ENCODE measurements at regions not wholly inside any gene's neighbourhood (a gene's known extent, or its start where the extent isn't known, plus 50 kb on each side); places are given as distances from the start of the nearest gene placed in this dataset.

- no peak overlapping the region for H2BK5ac ChIP-seq (ENCODE audit: low read depth, low read length, poor library complexity, severe bottlenecking)
- no TSS peak for BruUV-seq (replicated peaks)
- no peak overlapping the region for H4K5ac ChIP-seq (ENCODE audit: low read depth, low read length)
- ATAC-seq (ENCODE audit: low read depth), result no peak
- no peaks in the 10 kb centered on the region for H3K9me1 ChIP-seq (ENCODE audit: insufficient read depth, low read length)
- H2AK5ac ChIP-seq (ENCODE audit: low read depth, low read length), result no peak overlapping the region
- no peak overlapping the region for H3K18ac ChIP-seq (ENCODE audit: low read depth, low read length)
- DNase-seq, result no peak
- no peak overlapping the region for H3K27ac ChIP-seq (ENCODE audit: insufficient read depth, low read length)
- H4K91ac ChIP-seq (ENCODE audit: insufficient read depth, low read depth, low read length), result no peak overlapping the region
- dilution Hi-C loops (cut with HindIII; ENCODE audit: low sequenced_read_pairs, unreplicated experiment), result no loop called here
- H4K20me1 ChIP-seq (ENCODE audit: insufficient read depth, low read length), result no peaks in the 10 kb centered on the region
- in situ Hi-C loops (cut with MboI; ENCODE audit: low sequenced_read_pairs), result no loop called here
- intact Hi-C loops (cut with micrococcal nuclease), result no loop called here
- H2BK20ac ChIP-seq (ENCODE audit: low read depth, low read length), result no peak overlapping the region
- H3K23ac ChIP-seq (ENCODE audit: low read depth, low read length), result no peak overlapping the region
- no peak overlapping the region for H3K4ac ChIP-seq (ENCODE audit: low read depth, low read length)
- WGBS, 2 experiments (ENCODE audit: extremely low coverage in 2 of 2, insufficient read length in 1 of 2), result no CpG with 5 or more reads among the region's 3 CpGs
- TF ChIP-seq BHLHE40 (IDR thresholded peaks at IDR 0.05; ENCODE audit: low read depth, low read length) (no peak), MAZ (IDR thresholded peaks at IDR 0.05; ENCODE audit: borderline replicate concordance, low read depth, low read length) (no peak), RAD21 (IDR thresholded peaks at IDR 0.05; ENCODE audit: low read length) (no peak), POLR2A (IDR thresholded peaks at IDR 0.05; ENCODE audit: low read depth, low read length) (no peak), CHD1 (IDR thresholded peaks at IDR 0.05; ENCODE audit: low read depth, low read length) (no peak), RFX5 (IDR thresholded peaks at IDR 0.05; ENCODE audit: low read depth, low read length) (no peak)
- TF ChIP-seq, protein P1, sequence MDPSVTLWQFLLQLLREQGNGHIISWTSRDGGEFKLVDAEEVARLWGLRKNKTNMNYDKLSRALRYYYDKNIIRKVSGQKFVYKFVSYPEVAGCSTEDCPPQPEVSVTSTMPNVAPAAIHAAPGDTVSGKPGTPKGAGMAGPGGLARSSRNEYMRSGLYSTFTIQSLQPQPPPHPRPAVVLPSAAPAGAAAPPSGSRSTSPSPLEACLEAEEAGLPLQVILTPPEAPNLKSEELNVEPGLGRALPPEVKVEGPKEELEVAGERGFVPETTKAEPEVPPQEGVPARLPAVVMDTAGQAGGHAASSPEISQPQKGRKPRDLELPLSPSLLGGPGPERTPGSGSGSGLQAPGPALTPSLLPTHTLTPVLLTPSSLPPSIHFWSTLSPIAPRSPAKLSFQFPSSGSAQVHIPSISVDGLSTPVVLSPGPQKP (IDR thresholded peaks at IDR 0.05; ENCODE audit: borderline replicate concordance, low read depth, low read length), result no peak
- H3K79me1 ChIP-seq (ENCODE audit: low read depth in 1 of 2, low read length in 2 of 2), result no peaks in the 10 kb centered on the region
- no peak overlapping the region for H4K8ac ChIP-seq (ENCODE audit: low read depth in 2 of 2, low read length in 2 of 2)
- no peak overlapping the region for H3K4me2 ChIP-seq (ENCODE audit: low read depth, low read length)
- no peaks in the 10 kb centered on the region for H3K4me1 ChIP-seq (ENCODE audit: control insufficient read depth, insufficient read depth, low read length)
- H2BK15ac ChIP-seq (ENCODE audit: low read depth, low read length), result no peak overlapping the region
- H3K27me3 ChIP-seq (ENCODE audit: control insufficient read depth, insufficient read depth, low read length), result no peaks in the 10 kb centered on the region
- H3K9me3 ChIP-seq (ENCODE audit: control insufficient read depth, insufficient read depth, low read length), result no peaks in the 10 kb centered on the region
- H3K9ac ChIP-seq (ENCODE audit: low read depth, low read length), result no peak overlapping the region
- no peak overlapping the region for H3K4me3 ChIP-seq (ENCODE audit: insufficient read depth, low read depth, low read length)
- no peaks in the 10 kb centered on the region for H3K36me3 ChIP-seq (ENCODE audit: control insufficient read depth, insufficient read depth, low read length)
- ChIA-PET POLR2A (ENCODE audit: unreplicated experiment) (no interaction called here), CTCF (no interaction called here)
- H2AFZ ChIP-seq (replicated peaks; ENCODE audit: low read length, poor library complexity), result no peak overlapping the region
- no peak overlapping the region for H3K14ac ChIP-seq (replicated peaks; ENCODE audit: low read depth, low read length)
- H2BK120ac ChIP-seq (ENCODE audit: low read depth, low read length), result no peak overlapping the region
- H2AK9ac ChIP-seq (replicated peaks; ENCODE audit: low read depth, low read length, poor library complexity), result no peak overlapping the region
- no peak overlapping the region for H3K56ac ChIP-seq (ENCODE audit: extremely low read depth, insufficient read depth, low read length)
These were observed 207.0 kb upstream of the ACO1 start for GRCh38 chr9:32177396-32177795.
